ENCODE measurements at regions not wholly inside any gene's neighbourhood (a gene's known extent, or its start where the extent isn't known, plus 50 kb on each side); places are given as distances from the start of the nearest gene placed in this dataset.
"Not testable (repeated sequence)": the region's sequence is repeated elsewhere in the genome, so short reads cannot be mapped to it uniquely, and the experiment has no call there.

DNA sequence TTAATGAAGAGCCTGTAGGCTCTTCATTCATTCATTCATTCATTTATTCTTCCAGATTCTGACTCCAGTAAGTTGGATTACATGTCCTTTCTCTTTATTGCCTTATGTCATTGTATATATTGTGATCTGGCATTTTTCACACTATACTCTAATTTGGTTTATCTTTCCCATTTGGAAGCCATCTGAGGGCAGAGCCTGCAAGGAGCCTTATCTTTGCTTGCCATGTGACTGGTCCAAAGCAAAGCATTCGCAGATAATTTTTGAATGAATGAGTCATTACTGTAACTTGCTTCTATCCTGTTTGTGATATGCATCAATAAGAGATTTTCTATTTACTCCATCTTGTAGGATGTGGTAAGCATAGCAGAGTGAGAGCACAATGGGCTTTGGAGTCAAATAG is 108.4 kb upstream of the DAB1 start:
- DNase-seq = no peak

GRCh38 chr1:57530911-57531260 is 107.0 kb upstream of the DAB1 start:
- DNase-seq = not testable (repeated sequence)

DNA sequence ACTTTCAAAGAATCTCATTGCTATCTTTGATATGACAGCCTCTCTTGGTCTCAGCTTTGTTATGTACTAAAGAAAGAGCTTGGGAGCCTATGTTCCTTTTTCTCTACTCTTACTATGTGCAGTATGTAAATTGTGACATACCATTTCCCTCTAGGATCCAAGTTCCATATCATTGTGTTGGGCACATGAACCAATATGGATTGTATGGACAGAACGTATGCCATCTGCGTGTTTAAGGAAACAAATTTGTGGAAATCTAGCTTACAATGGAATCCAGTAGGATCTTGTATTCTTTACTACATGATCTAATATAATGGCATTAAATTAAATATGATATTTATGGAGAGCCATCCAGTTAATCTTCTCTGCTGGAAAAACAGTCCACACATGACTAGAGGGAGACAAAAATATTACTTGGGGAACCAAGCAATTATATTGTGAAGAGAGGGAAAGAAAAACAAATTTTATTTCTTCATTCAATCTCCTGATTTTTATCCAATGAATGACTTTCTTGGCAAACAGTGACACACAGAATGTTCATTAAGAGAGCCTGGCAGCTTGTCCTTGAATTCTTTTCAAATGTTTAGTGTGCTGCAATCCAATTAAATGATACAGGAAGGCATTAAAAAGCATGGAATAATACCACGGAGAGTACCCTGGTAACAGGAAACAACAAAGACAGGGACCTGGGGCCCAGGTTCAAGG is 106.5 kb upstream of the DAB1 start:
- DNase-seq = no peak

DNA sequence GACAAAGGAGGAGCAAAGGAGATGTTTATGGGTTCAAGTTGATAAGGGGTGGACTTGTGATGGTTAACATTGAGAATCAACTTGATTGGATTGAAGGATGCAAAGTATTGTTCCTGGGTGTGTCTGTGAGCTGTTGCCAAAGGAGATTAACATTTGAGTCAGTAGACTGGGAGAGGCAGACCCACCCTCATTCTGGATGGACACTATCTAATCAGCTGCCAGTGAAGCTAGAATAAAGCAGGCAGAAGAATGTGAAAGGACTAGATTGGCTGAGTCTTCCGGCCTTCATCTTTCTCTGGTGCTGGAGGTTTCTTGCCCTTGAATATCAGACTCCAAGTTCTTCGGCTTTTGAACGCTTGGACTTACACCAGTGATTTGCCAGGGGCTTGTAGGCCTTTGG is 98.7 kb upstream of the DAB1 start:
- no peak for DNase-seq

- no peak for DNase-seq
Observed at GRCh38 chr1:57520743-57521515, 97.1 kb upstream of the DAB1 start.

- DNase-seq = no peak
Observed at GRCh38 chr1:57518496-57518895, 94.6 kb upstream of the DAB1 start.

- no peak for DNase-seq
Observed at GRCh38 chr1:57517587-57518374, 93.9 kb upstream of the DAB1 start.

DNA sequence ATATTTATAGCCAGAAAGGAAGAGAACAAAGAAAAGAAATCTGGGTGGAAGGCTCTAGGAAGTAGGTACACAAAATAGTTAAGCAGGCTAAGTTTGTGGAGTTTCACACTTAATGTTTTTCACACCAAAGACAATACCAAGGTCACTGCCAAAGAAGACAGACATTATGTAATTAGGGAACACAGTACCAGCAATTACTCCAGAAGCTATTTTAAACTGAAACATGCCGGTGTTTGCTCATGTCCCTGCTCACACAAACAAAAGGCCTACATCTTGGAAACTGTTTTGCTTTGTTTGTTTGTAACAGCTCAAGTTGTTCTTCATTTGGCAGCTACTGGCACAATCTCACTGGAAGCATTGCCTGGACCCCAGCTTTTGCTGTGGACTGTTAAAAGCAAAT is 88.5 kb upstream of the DAB1 start:
- DNase-seq = no peak

GRCh38 chr1:57506941-57507340 is 83.1 kb upstream of the DAB1 start:
- no peak for DNase-seq

DNA sequence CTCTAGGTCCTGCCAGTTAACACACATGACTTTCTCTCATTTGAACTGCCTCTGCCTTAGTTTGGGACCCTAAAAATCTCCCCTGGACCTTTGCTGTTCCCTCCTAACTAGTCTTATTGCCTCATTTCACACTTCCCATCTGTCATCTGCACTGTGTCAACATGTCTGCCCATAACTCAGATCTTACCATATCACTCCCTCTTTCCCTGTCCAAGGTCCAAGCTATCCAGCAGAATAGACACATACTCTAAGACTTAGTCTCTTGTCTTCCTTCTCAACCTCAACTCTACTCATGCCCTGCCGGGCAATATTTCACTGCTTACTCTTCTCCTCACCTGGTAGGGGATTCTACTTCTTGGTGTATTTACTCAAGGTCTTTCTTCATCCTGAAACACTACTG is 79.5 kb upstream of the DAB1 start:
- no peak for DNase-seq

DNA sequence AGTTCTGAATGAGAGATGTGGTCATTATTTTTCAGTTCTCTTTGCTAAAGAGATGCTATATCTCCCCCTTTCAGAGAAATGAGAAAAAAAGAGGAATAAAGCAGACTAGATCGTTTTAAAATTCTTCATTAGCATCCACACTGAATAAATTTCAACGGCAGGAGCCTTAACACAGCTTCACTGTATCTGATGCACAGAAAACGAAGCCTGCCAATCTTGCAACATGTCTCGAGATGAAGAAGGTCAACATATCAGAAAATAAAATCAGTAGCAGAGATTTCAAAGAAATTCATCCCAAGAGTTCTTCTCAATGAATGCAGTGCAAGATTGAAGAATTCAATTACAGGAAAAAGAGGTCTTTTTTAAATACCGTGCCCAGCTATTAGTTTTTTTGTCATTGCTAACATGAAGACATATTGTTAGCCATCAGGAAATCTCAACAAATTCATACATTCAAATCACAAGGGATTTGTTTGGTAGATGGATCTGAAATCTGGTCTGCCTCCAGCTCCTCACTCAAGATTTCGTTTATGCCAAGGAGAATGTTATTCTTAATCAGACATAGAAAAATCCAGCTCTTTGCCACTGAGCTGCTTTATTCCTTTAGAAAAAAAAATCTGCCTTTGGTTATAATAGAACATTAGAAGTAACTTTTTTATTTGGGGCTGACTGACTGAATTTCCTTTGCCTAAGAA is 76.4 kb upstream of the DAB1 start:
- DNase-seq = no peak

- no peak for DNase-seq
Observed at GRCh38 chr1:57494530-57495079, 70.7 kb upstream of the DAB1 start.

DNA sequence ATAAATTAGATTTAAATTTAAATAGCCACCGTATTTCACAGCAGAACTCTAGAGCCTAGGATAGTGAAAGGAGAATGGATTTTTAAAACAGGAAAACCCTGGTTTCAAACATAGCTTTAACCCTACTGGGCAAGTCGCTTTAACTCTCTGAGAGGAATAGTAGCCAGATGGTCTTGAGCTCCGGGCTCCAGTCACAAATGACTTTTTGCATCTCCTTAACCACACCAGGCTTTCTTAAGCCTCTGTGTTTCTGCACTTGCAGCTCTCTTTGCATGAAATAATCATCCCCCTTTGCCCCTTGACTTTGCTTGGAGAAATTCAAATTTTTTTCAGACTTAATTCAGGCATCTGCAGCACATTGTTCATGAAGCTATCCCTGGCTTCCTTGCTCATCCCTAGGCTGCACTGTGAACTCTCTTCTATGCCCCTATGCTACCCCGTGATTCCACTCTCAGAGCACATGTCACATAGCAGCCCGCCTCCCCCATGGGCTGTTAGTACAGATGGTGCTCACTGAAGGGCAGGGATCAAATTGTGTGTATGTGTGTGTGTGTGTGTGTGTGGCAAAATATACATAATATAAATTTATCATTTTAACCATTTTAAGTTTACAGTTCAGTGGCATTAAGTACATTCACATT is 68.8 kb upstream of the DAB1 start:
- DNase-seq = peak; percentile 26

DNA sequence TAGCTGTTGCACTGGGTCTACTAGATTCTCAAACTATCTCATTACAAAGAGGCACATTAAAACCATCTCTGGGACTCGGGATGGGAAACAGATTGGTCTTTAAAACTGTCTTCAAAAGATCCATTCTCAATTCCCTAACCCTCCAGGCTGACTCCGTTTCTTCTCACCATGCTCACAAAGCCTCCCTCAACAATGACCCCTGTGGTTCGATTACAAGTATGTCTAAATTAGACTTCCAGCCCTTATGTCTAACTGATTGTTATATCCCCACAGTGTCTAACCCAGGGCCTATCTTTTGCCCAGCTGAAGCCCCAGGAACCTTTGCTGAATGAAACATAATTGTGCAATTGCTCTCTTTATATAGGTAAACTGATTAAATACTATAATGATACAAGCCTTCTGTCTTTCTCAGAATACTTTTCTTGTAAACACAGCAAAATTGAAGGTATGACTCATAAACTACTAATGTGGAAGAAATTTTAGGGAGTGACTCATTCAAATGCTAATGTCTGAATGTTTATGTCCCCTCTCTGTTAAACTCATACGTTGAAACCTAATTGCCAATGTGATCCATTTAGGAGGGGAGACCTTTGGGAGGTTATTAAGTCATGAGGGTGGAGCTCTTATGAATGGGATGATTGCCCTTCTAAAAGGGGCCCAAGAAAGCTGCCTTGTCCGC is 65.6 kb upstream of the DAB1 start:
- DNase-seq = no peak

DNA sequence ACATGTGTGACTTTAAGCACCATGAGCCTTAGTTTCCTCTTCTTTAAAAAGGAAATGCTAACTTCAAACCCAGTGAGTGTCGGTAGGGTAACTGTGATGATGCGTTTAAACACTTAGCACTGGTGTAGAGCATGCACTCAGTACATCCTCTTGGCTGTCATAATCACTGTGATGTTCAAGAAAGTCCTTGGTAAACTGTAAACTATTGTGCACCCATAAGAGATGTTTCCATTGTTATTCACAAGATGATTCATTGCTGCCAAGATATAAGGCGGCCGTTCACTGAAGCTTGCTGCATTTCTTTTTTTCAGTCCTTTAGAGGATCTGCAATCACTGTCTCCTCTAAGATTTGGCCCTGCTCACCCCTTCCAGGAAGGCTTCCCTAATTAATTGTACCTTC is 61.8 kb upstream of the DAB1 start:
- DNase-seq = no peak

GRCh38 chr1:57483954-57484353 is 60.1 kb upstream of the DAB1 start:
- DNase-seq = no peak

- DNase-seq = no peak
Observed at GRCh38 chr1:57479471-57479870, 55.6 kb upstream of the DAB1 start.

GRCh38 chr1:57475366-57475765 is 51.5 kb upstream of the DAB1 start:
- no peak for DNase-seq

- no peak for DNase-seq
Observed at GRCh38 chr1:57474137-57474750, 50.4 kb upstream of the DAB1 start.
